ENCODE measurements at regions not wholly inside any gene's neighbourhood (a gene's known extent, or its start where the extent isn't known, plus 50 kb on each side); places are given as distances from the start of the nearest gene placed in this dataset.

DNA sequence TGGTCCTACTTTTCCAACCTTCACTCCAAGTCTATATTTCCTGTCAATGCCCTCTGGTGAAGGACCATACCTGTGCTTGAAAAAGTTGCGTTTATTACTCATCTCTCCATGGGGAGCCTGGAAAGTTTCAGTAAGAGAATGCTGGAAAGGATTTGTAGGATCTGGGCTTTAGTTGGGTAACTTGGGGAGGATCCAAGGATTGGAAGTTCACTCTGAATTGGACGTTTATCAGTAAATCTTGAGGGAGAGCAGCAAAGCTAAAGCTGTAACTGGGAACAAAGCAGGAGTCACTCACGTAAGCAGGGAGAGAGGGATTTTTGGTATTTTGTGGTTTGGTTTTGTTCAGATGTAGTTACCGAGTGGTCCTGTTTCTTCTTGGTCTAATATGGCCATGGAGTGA is 51.4 kb upstream of the NPVF start:
- DNase-seq (ENCODE audit: low read depth in 2 of 2): no peak

DNA sequence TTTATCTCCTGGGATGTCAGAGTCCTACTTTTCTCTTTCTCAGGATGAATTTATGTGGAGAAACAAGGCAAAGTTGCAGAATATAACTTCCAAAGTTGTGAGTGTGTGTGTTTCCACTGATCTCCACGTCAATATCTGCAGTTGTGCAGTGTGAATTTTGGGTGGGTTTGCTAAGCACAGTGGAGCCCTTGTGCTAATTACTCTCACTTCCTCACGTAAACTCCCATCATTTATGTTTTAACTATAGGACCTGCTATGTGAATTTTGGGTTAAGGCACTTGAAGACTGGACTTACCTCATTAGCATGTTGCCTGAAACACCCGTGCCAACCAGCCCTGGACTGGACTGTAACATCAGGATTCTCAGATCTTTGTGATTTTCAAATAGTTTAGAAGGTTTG is 51.9 kb upstream of the NPVF start:
- DNase-seq (ENCODE audit: low read depth in 2 of 2): no peak

DNA sequence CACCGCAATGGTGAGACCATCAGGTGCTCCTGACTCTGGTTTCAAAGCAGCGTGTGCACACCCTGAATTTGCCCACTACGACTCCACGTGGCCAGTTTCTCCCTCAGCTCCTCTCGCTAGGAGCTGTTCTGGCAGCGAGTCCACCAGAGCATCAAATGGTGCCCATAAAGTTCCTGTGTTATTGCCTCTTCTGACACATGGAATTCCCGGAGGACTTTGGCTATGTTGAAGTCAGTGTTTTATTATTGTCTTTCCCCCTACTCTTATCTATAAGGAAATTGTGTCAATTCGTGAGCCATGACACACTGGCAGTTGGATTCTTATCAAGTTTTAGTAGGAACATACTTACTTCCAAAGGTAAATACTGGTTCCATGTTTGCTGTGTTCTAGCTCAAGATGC is 53.9 kb upstream of the NPVF start:
- no peak for DNase-seq (ENCODE audit: low read depth in 2 of 2)

DNA sequence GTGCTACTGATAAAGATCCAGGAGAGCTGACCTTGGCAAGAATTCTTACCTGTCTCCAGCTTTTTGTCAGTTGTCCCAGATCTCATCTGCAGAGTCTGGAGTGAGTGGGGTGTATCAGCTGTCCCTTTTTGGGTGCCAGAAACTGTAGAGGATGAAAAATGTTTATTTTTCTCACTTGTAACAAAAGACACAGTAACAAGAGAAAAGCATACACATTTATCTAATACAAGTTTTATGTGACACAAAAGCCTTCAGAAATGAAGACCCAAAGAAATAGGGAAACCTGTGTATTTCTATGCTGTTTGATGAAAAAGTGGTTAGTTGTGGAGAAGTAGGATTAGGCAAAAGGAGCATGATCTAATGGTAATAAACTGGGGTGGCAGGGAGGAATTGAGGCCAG is 58.5 kb upstream of the NPVF start:
- no peak for DNase-seq (ENCODE audit: low read depth in 2 of 2)

DNA sequence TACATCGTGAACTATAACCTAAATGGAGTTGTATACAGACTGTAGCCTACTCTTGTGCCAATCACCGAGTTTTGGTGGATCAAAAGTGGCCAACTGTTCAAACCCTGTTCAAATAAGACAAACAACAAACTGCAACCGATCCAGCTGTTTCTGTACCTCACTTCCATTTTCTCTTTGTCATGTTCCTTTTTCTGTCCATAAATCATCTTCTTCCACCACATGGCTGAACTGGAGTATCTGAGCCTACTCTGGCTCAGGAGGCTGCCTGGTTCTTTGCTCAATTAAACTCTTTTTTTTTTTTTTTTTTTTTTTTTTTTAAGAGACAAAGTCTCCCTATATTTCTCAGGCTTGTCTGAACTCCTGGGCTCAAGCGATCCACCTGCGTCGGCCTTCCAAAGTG is 59.0 kb upstream of the NPVF start:
- DNase-seq (ENCODE audit: low read depth in 2 of 2): no peak

DNA sequence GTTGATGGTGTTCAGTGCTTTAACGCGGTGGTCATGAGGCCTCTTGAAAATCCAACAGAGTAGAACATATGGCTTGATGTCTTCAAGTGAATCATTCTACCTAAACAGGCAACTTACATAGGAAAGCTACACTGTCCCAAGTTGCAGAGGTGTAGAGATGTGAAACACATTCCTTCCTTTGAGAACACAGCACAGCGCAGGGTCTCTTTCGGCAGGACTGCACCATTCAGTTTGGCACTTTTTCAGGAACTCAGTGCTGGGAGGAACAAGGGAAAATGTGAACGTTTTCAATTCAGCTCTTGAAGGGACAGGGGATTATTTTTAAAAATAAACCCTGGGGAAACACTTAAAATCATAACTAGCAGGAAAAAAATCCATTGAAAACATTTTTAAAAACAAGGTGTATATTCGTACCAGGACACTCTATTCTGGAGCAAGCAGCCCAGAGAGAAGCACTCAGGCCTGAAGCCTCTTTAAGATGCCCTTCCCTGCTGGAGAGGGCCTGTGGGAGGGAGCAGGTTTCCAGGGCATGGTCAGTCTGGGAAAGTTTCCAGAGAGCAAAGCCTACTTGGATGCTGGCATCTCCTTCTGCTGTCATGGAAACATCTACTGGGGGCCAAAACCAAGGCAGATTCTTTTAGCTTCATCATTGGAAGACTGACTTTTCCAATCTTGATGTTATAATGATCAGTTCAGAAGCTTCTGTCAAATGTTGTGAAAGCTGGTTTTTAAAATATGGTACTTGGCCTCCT is 60.4 kb upstream of the NPVF start:
- no peak for DNase-seq (ENCODE audit: low read depth in 2 of 2)

DNA sequence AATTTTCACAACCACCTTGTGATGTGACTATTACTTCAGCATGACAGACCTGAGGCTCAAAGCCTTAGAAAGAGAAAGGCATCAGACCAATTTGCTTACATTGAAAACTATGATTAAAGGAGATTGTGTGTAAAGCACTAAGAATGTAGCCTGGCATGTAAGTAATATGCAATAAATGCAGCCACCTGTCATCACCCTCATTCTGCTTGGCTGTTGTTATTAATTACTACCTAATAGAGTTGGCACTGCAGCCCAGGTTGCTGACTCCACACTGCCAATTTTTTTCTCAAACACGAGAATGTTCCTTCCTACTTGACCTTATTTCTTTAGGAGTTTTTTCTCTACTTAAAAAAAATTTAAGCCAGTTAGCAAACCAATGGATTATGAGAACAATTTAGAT is 61.2 kb upstream of the NPVF start:
- DNase-seq (ENCODE audit: low read depth in 2 of 2): no peak

DNA sequence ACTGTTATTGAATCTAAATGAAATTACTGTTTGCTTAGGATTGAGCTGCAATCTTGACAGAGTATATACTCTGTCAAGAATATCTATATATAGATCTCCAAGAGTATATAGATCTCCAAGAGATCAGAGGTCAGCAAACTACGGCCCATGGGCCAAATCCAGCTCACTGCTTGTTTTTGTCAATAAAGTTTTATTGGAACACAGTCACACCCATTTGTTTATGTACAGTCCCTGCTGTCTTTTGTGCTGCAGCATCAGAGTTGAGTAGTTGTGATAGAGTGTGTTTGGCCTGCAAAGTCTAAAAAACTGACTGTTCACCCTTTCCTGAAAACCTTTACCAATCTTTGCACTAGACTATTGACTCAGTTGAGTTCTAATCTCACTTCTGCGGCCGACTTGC is 66.3 kb upstream of the NPVF start:
- no peak for DNase-seq (ENCODE audit: low read depth in 2 of 2)

DNA sequence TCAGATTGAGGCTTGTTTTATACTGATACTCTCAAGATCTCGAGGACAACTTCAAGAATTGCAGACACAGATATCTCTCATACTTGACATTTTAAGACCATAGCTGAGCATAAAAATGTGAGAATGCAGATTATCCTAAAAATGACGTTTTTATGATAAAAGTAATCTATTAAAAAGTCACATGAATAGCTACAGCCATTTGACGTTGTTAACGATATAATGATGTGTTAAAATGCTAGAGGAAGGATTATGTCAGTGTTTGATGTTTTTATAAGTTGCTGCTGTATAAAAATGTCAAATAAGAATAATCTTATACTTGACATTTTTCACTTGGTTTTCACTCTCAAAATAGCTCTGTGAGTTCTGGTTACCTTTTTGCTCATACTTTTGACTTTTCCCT is 67.1 kb upstream of the NPVF start:
- no peak for DNase-seq (ENCODE audit: low read depth in 2 of 2)

DNA sequence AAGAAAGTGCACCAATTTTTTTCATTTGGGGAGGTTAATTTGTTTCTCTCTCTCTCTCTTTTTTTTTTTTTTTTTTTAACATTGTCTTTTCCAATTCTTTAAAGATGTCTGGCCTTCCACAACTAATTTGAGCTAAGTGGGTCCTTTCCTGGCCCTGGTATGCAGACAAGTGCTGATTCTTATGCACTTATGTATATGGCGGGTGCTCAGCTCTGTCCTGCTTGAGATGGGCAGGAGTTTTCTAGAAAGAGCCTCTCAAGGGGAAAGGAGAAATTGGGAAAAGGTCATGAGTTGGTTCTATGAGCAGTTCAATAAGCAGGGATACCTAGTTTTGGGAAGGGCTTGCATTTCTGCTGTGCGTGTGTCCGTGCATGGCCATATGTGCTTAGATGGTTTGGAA is 67.8 kb upstream of the NPVF start:
- no peak for DNase-seq (ENCODE audit: low read depth in 2 of 2)

DNA sequence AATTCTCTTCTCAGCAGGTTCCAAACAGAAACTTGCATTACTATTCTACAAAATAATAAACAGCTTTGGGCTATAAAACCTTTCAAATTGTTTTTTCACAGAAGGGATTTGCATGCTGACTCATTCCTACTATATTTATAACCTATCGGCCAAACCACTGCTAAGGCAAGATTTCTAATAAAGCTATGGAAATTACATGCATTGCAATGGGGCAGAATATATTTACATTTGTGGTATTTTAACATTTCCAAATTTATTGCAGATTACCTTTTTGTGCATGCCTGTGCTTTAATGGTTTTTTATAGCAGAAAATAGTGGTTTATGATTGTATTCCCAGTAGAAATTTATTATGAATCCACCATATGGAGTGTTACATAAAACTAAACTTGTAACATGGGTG is 69.0 kb upstream of the NPVF start:
- no peak for DNase-seq (ENCODE audit: low read depth in 2 of 2)

DNA sequence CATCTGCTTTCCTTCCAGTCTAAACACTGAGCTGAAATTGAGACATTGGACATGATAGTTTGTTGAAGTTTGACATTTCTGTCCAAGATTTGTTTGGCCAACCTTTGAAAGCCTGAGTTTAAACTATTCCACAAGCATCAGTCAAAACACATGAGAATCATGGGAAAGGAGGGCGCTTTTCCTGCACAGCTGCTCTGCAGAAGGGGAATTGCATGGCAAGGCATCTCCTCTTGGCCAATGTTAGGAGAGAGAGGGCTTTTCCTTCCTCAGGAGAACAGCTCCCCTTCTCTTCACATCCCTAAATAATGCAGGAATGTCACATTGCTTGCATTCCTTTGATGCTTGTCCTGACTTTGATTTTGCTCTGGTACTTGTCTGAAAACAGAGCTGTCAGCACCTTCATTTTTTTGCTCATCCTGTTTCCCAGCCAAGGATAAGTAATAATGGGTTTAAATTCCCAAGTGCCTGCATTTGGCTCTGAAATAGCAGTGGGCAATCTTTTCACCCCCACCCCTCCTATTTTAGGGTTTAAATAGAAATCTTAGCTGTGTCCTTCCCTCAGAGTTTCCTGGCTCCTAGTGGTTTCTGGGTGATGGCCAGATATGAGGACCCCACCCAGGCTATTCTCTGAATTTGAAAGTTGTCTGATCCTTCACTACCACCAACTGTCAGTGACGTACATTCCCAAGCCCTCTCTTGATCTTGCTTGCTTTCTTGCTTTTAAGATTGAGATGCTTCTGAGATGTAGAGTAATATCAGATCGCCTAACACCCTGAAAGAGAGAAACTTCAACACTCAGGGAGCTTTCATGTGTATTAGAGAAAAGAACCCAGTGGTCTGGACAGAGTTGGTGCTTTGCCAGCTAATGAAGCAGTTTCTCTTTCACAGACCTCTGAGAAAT is 75.2 kb upstream of the NPVF start:
- no peak for DNase-seq (ENCODE audit: low read depth in 2 of 2)

DNA sequence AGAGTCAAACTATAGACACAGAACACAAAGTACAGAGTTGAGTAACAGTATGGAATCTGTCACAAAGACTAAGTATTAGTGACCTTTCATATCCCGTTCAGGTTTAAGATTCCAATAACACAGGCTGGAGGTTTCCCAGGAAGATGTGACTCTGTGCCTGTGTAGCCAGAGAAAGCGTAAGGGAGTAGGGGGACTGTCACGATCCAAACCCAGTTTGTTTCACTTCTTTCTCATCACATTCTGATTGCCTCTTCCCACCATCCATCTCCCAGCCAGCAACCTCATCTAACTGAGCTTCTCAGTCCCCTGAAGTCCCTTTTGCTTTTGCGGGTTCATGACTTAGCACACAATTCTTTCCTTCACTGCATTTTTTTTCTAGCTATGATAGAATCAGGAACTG is 76.4 kb upstream of the NPVF start:
- no peak for DNase-seq (ENCODE audit: low read depth in 2 of 2)

DNA sequence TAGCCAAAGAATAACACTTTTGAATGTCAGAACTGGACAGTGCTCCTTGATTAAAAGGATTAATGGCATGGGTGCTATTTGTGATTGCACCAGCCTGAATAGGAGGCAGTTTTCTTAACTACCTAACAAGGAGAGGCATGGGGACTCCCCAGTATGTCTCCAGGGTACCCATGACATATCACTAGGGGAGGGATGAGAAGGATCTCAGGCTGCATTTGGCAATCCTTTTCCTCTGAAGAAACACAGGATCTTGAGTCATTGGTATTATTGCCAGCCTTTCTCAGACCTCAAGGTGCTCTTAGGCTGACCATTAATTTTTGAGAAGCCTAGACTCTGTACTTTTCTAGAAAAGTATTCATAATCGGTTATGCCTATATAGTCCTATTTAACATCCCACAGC is 77.5 kb upstream of the NPVF start:
- no peak for DNase-seq (ENCODE audit: low read depth in 2 of 2)

DNA sequence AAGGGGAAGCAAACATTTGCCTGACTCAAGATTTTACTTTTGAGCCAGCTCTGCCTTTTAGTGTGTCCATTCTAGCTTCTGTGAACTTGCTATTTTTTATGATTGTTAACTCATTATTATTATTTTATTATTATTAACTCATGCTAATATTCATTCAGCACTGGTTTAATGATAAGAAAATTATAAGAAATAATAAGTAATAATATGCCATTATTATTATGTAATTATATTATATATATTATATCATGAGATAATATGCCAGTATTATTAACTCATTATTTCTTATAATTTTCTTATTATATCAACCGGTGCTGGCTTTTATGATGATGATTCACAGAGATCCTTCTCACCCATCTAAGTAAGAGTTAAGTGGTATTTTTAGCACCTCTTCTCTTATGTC is 79.3 kb upstream of the NPVF start:
- DNase-seq (ENCODE audit: low read depth in 2 of 2): no peak

DNA sequence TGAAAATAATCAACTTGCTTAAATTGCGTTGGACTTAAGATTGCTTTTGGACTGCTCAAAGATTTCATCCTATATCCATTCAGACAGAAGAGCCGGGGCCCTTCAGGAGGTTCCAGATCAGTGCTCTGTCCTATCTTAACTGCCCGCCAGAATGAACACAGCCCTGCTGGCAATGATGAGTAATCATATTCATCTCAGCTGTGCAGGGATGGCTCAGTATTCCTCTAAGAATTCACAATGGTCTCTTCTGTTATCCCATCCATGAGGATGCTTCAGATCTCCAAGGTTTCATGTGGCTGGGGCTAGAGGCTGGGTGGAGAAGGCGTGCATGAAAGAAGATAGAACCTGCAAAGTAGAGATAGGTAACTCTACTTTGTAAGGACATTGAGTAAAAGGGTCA is 80.0 kb upstream of the NPVF start:
- DNase-seq (ENCODE audit: low read depth in 2 of 2): no peak

DNA sequence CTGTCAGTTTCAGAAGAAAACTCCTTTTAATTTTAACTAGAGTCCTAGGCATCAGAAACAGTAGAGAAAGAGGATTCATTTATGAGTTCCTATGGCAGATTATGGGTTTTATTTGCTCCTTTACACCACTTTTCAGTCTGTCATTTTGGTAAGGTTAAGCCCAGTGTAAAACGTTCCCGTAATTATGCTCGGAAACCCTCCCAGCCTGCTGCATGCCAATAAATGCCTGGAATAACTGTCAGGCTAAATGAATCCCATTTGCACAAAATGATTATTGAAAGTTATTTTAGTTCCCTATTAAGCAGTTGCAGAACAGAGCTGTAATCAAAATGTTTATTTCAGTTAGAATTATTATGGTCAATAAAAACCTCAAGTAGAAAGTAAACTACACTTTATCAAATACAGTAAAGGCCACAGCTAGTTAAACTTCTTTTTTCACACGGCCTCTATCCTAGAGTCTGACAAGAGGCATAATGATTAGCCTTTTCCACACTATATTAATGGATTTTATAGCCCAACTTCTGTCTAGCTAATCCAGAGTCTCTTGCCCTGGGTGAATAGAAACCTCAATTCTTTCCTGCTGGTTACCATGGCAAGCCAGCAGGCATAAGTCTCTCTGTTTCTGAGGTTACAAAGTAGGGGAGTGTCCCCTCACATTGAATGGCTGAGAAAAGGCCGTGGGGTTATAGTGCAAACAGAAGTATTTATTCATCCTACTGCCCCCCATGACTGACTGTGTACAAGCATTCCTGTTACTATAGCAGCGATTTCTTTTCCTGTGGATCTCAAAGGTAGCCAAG is 80.8 kb upstream of the NPVF start:
- DNase-seq (ENCODE audit: low read depth in 2 of 2): no peak

DNA sequence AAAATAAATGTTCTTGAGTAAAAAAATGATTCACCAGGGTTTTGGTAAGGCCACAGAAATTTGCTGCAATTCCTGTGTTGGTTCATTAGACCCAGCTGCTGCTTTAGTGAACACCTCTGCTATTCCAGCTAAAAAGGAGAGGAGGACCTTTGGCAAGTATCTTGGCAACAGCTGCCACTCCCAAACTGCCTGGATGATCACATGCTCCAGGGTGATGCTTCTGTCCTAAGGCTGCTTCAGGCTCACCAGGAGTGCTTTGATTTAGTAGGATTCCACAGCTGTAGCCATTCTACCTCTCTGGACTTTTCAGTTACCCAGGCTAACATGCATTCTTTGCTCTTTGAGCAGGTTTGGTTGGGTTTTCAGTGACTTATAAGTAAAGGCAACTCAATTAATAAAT is 82.6 kb upstream of the NPVF start:
- no peak for DNase-seq (ENCODE audit: low read depth in 2 of 2)

DNA sequence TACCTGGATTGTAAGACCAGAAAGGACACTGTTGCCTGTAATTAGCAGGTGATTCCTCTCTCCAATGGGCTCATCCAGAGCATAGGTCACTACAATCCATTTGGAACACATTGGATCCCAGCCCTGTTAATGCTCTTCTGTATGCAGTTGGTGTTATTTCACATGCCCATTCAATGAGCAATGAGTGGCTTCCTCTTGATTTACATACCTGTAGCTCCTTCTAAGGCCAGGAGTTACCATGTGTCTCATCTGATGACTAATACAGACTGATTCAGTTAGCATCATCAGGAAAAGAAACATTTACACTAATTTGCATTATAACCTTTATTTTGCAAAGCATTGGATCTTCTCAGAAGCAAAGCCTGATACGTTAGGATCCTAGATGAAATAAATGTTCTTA is 83.1 kb upstream of the NPVF start:
- no peak for DNase-seq (ENCODE audit: low read depth in 2 of 2)

DNA sequence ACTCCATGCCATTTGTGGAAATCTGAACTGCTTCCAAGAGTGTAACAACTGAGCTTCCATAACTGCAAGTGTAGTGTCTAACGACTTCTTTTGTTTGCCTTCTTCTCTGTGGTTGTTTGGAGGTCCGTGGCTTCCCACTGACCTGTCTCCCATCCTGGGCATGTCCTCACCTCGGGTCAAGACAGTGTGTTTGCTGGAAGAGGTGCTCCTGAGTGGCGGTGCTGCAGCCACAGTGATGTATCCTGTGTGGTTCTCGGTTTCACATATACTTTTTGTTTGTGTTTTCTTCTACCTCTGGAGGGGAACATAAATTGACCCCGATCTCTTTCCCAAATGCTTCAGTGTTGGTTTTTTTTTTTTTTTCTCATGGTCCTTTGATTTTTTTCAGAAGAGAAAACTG is 84.7 kb upstream of the NPVF start:
- DNase-seq (ENCODE audit: low read depth in 2 of 2): no peak

DNA sequence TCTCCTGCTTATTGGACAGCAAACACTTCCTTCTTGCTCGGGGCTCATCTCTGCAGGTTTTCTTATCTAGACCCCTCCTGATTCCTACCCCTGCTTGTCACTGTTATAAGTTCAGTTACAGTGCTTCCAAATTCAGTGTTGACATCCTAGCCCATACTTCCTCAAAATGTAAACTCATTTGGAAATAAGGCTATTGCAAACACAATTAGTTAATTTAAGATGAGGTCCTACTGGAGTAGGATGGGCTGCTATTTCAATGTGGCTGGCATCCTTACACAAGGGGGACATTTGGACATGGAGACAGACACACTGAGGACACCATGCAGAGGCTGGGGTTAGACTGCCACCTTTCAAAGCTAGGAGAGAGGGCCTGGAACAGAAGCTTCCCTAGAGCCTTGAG is 85.2 kb upstream of the NPVF start:
- no peak for DNase-seq (ENCODE audit: low read depth in 2 of 2)

DNA sequence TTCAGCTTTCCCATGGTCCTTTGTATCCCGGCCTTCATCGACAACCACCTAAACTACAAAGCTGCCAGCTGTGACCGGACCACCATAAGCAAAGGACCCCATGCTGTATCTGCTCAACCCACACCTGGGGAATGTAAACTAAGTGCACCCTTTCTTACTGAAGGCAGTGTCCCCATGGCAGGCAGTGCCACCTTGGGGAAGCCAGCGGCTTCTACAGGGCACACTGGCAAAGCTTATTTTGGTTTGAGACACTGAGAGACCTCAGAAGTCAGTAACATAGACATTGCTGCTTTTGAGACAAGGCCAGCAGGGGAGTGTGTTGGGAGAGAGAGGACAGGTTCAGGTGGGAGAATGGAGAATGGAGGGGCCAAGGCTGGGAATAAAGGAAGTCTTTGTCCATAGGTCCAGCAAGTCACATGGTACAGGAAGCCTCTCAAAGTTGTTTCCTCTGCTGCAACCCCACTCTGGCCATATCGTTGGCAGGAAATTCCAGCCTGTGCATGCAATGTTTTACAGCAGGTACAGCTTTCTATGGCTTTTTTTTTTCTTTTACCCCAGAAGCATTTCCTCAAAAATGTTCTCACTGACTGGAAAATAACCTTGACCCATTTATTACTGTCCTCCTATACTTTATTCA is 85.9 kb upstream of the NPVF start:
- DNase-seq (ENCODE audit: low read depth in 2 of 2): no peak

All from stimulated activated CD8-positive, alpha-beta memory T cell treated with anti-CD3 and anti-CD28 coated beads, Interleukin-15, amount 100 ng/mL, for 48 hours (primary cell).